SH-SY5Y (cell line): ENCODE measurements at regions not wholly inside any gene's neighbourhood (a gene's known extent, or its start where the extent isn't known, plus 50 kb on each side); places are given as distances from the start of the nearest gene placed in this dataset.

Source experiments
- GATA2 ChIP-seq: IDR thresholded peaks from 2 replicates; pipeline ENCODE4 v1.6.1; 2011; ENCODE audit warnings: mild to moderate bottlenecking, low read depth, low read length
- GATA3 ChIP-seq: IDR thresholded peaks from 2 replicates; pipeline ENCODE4 v1.6.1; 2011; ENCODE audit warnings: low read depth, mild to moderate bottlenecking, low read length, moderate library complexity

DNA sequence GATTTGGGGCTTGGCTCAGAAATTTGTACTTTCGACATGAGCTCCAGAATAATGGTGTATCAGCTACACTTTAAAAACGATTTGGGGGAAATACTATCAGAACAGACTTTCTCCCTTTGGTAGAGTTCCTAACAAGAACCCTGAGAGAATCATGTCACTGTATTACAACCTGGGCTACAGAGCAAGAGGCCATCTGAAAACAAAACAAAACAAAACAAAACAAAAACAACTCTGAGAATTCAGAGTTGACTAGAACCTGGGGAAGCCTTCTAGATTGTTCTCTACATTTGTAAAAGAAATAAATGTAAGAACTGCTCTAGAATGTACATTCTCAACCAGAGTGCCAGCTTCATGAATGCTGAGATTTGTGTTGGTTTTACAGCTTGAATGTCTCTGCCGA is 262.6 kb upstream of the SEMA3D start:
- TF ChIP-seq GATA2 (no peak), GATA3 (no peak)

DNA sequence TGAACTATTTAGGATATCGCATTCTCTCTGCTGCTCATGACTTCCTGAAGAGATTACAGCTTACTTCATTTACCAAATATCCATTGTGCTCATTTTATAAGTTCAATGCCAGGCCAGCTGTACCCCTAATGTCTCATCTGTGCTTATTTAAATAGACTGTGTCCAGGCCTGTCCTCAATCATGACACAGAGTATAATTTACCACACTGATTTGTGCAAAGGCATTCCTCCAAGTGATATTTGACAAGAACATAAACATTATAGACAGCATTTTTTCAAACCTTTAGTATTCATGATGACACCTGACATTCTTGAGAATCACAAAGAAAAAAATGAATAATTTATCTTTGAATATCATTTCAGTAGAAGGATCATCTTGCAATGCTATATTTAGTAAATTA is 260.1 kb upstream of the SEMA3D start:
- TF ChIP-seq GATA3 (no peak), GATA2 (no peak)

DNA sequence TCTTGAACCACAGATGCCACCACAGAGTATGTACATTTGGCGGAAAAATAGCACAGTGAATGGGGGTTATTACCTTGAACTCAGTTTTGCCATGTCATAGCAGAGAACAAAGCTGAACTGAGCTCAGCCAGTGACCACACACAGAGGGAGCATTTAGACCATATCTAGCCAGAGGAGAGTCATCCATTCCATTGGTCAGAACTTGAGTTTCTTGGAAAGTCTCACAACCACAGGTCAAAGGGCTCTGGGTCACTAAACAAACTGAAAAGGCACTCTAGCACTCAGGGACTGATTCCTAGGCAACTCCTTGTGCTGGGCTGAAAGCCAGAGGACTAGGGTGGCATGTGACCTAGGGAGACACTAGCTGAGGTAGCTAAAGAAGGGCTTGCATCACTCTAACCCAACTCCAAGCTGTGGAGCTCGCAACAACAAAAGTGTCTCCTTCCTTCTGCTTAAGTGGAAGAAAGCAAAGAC is 239.7 kb upstream of the SEMA3D start:
- TF ChIP-seq GATA3: no peak
- no peak for TF ChIP-seq GATA2

DNA sequence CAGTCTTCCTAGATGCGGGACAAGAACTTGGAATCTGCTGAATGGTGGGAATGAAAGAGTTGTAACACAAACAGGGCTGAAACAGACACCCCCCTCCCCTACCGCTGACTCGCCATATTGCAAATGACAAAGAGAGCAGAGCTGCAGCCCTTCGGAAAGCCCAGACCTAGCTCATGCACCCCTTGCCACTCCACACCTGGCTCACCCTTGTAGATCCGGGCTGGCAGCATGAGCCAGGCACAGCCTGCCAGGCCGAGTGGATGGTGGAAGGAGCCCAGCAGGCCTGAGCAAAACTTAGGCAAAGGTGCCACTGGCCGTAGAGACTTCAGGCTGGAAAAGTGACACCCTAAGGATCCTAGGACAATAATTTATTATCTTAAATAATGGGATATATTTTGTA is 237.4 kb upstream of the SEMA3D start:
- TF ChIP-seq GATA2 (no peak), GATA3 (no peak)

DNA sequence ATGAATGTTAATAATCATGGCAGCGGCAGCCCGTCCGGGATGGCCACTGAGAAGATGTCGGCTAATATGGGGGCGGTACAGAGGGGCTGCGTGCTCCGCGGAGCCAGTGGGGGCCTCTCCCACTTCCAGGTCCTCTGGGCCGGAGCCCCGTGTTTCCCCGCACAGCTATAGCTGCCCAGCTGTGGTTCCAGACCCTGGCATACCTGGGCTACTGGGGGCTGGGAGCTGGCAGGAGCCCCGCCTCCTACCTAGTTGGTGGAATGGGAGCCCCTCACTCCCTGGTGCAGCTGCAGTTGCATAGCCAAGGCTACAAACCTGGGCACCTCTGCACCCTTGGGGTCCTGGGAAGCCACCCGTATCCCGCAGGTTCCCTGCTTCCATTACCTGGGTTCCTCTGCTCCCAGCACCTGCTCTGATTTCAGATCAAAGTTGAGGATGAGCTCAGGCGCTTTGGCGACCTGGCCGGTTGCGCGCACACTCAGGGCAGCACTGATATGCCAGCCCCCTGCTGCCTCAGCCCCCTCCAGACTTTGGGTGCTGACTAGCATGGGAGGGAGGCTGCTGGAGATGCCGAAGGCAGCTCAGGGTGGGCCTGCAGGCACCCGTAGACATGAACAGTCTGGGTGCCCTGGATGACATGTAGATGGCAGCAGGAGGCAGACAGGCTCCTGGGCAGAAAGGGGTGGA is 236.5 kb upstream of the SEMA3D start:
- TF ChIP-seq GATA3 (no peak), GATA2 (no peak)

DNA sequence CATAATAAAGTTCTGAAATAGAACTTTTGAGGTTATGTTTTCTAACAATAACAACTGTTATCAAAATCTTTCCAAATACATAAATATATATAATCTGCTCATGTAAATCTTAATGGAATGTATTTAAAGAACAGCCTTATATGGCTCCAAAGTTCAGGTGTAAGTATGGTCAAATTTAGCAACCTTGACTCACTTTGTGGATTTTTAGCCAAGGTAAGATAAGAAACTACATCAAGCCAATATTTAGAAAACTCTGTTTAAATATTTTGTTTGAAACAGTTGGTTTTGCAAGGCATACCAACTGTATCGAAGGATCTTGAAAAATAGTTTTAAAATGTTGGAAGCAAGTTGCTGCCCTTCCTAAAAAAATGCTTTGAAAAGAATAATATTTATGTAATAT is 228.9 kb upstream of the SEMA3D start:
- TF ChIP-seq GATA2 (no peak), GATA3 (no peak)

DNA sequence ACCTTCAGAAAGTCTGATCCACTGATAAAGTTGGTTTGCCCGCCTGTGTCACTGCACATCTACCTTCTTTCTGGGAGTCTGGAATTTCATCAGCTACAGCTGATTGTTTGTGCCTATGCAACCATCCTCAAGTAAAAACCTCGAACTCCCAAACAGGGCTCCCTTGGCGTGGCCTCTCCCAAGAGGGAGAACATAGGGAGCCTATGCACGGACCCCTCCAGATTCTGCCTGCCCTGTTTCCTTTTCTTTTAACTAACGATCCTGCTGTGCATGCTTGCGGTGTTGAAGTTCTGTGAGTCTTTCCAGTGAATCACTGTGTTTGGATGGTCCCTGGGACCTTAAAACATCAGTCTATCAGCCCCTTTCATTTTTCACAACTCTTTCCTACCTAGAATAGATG is 226.9 kb upstream of the SEMA3D start:
- TF ChIP-seq GATA3 (no peak), GATA2 (no peak)

DNA sequence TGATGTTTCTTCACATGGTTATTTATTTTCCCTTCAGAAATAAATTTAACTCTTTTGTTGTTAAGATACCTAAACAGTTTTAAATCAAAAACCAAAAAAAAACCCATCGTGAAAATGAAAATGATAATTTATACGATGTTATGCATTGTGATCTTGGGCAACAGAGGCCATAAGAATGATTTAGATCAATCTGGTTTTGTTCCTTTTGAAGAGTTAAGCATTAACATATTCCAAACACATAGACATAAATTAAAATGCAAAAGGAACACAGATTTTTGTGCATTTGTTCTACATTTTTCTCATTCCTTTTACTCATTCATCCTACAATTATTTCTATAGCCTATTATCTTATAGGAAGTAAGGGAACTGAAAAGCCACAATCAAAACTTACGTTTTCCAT is 226.1 kb upstream of the SEMA3D start:
- TF ChIP-seq GATA3: no peak
- TF ChIP-seq GATA2: no peak

DNA sequence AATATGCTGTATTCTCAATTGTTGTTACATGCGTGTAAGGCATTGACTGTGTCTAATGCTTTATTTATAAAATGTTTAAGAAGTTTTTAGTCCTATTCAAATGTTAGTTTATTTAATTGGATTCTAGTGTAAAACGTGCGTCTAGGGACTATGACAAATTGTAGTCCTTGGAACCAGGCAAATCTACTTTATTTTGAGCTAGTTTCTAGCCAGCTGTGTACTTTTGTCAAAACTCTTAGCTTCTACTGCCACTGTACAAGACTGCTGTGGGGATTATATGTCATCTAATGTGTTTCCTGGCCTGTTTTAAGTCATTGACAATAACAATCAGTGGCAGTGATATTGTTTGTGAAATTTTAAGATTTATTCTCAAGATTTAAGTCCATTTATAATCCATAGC is 220.5 kb upstream of the SEMA3D start:
- TF ChIP-seq GATA3 (no peak), GATA2 (no peak)

DNA sequence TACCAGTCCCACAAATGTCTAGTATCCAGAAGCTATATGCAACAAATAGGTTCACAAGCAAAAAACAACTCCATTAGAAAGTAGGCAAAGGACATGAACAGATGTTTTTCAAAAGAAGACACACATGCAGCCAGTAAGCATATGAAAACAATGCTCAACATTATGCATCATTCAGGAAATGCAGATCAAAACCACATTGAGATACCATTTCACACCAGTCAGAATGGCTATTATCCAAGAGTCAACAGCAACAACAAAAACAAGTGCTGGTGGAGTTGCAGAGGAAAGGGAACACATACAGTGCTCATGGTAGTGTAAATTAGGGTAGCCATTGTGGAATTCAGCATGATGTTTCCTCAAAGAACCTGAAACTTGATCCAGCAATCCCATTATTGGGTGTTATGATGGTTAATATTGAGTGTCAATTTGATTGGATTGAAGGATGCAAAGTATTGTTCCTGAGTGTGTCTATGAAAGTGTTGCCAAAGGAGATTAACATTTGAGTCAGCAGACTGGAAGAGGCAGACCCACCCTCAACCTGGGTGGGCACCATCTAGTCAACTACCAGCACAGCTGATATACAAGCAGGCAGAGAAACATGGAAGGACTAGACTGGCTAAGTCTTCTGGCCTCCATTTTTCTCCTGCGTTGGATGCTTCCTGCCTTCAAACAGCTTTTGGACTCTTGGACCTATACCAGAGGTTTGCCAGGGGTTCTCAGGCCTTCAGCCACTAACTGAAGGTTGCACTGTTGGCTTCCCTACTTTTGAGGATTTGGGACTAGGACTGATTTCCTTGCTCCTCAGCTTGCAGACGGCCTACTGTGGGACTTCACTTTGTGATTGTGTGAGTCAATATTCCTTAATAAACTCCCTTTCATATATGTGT is 218.4 kb upstream of the SEMA3D start:
- TF ChIP-seq GATA3 (no peak), GATA2 (no peak)

DNA sequence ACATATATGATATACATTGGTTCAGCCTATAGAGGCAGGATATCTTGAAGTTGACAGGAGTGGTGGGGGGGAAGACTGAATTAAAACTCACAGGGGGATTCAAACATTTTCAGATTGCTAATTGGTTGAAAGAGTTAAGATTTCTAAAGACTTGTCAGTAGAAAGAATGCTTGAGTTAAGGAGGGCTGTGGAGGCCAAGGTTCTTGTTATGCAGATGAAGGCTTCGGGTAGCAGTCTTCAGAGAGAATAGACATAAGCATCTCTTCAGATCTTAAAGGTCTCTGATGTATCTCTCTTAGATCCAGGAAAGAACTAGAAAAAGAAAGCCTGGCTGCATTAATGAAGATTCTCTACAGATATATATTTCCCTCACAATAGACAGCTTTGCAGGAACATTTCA is 209.8 kb upstream of the SEMA3D start:
- TF ChIP-seq GATA3 (no peak), GATA2 (no peak)

DNA sequence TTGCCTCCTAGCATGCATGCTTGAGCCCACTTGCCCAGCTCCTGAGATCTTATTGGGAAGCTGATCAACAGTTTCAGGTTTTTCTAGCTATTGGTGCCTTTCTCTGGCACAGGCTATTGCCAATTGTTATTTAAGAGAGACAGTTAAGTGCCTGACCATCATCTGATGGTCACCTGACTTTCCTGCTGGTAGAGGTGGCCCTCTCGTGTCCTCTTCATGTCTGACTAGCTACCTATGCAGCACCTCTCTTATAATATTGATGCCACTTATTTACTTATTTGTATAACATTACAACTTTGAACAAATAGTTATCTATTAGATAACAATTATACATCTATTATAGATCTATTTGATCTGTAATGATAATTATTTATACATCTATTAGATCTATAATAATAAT is 205.9 kb upstream of the SEMA3D start:
- TF ChIP-seq GATA3 (no peak), GATA2 (no peak)

DNA sequence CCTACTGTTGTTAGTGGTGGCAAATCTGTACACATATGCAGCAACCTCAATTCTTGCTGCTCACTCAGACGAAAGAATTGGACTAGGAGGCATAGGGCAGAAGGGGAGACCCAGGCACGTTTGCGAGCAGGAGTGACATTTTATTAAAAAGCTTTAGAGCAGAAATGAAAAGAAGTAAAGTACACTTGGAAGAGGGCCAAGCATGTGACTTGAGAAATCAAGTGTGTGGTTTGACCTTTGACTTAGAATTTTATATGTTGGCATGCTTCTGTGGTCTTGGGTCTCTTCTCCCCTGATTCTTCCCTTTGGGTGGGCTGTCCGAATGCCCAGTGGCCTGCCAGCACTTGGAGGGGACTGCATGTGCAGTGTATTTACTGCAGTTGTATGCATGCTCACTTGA is 205.5 kb upstream of the SEMA3D start:
- TF ChIP-seq GATA3 (no peak), GATA2 (no peak)

DNA sequence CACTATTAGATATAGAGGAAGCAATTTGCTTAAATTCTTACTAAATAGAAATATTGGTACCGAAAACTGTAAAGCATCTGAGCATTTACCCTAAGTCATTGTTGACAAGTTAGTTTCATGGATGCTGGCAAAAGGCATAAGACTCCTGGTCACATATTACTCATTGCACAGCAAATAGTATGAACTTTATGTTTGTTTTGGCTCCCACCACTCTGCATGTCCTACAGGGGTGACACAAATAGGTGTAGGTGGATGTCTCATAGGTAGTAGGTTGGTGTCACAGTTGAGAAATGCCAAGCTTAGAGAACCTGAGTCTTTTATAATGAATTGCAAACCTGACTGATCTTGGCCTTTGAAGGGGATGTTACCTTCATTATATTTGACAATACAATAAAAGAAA is 199.6 kb upstream of the SEMA3D start:
- no peak for TF ChIP-seq GATA2
- no peak for TF ChIP-seq GATA3

DNA sequence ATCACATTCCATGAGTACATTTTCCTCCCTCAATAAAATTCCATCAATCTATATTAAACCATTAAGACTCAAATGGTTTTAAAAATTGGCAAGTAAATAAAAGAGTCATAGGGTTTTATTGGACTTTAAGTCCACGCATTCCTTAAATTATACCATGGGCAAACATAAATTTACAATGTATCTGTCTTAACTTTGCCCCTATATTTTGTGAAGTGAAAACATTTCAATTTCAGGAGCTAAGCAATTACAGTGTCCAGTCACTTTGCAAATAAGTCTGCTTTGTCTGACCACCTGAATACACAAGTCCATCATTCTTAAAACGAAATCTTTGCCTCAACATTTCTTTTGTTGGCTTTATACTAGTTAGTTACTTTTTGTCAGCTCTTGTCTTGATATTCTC is 197.5 kb upstream of the SEMA3D start:
- TF ChIP-seq GATA3 (no peak), GATA2 (no peak)

DNA sequence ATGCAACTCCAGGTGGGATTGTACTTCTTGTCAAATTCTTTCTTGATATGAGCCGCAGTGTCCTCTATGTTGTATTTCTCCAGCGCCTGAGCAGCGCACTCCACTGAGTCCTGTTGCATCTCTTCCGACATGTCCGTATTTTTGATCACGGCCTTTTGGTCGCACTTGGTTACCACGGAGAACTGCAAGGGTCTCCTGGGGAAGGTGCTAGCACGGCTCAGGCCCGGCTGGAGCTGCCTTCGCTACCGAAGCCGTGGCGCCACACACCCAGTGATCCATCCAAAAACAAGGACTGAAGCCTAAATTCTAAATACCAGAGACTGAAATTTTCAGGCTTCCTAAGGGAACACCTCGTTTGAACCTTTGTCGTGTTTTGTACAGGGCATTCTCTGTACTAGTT is 194.4 kb upstream of the SEMA3D start:
- TF ChIP-seq GATA2 (no peak), GATA3 (no peak)
